Uterus (tissue), 2 donors: ENCODE measurements at regions not wholly inside any gene's neighbourhood (a gene's known extent, or its start where the extent isn't known, plus 50 kb on each side); places are given as distances from the start of the nearest gene placed in this dataset.

Experiments
- CTCF ChIP-seq, 4 experiments: fragments of 200-600 bp in 2 of 4; fragments of 450-650 bp in 2 of 4; sonication (generic) in 2 of 4; IDR thresholded peaks; one replicate each; pipeline ENCODE4 v1.5.1; 2016 to 2019; ENCODE audit warnings: antibody characterized with exemption in 4 of 4, mild to moderate bottlenecking in 2 of 4, moderate library complexity in 1 of 4
- POLR2A ChIP-seq, 2 donors: fragments of 450-650 bp; IDR thresholded peaks; one replicate each; pipeline ENCODE4 v1.6.1; 2016; ENCODE audit warnings: antibody characterized with exemption in 2 of 2, mild to moderate bottlenecking in 1 of 2, moderate library complexity in 1 of 2

GRCh38 chr1:5311147-5311546 lies 656.7 kb downstream of the AJAP1 start:
- TF ChIP-seq CTCF (IDR thresholded peaks at IDR 0.05) (no peak), POLR2A (IDR thresholded peaks at IDR 0.05) (no peak)
